Adrenal gland (tissue), 9 donors: ENCODE measurements at regions not wholly inside any gene's neighbourhood (a gene's known extent, or its start where the extent isn't known, plus 50 kb on each side); places are given as distances from the start of the nearest gene placed in this dataset.

Experiments used
- DNase-seq, 7 donors: peaks; one replicate each; pipeline ENCODE4 v3.0.0-alpha.2; 2019 to 2020
- H3K27ac ChIP-seq, 5 donors: fragments of 200-600 bp; sonication (generic) in 4 of 5; 1 replicate in 3 of 5; 2 replicates in 2 of 5; pipeline versions ENCODE4 v1.5.1 to v1.8.0; 2016 to 2020; ENCODE audit warnings: mild to moderate bottlenecking in 1 of 5
- H3K27me3 ChIP-seq: fragments of 200-600 bp; 2 replicates; pipeline ENCODE4 v1.8.0; 2021
- H3K36me3 ChIP-seq, 2 donors: fragments of 200-600 bp; replicated peaks in 1 of 2; 1 replicate in 1 of 2; 2 replicates in 1 of 2; pipeline versions ENCODE4 v1.5.1 to v1.8.0; 2018 to 2022
- H3K4me1 ChIP-seq, 2 donors: fragments of 200-600 bp; replicated peaks in 1 of 2; 1 replicate in 1 of 2; 2 replicates in 1 of 2; pipeline versions ENCODE4 v1.5.1 to v1.8.0; 2018 to 2021
- H3K4me3 ChIP-seq, 4 donors: fragments of 200-600 bp; sonication (generic) in 3 of 4; one replicate each; pipeline ENCODE4 v1.5.1; 2016 to 2018
- H3K9me3 ChIP-seq, 3 donors: fragments of 200-600 bp; sonication (generic) in 1 of 3; replicated peaks in 1 of 3; 1 replicate in 2 of 3; 2 replicates in 1 of 3; pipeline versions ENCODE4 v1.5.1 to v1.8.0; 2016 to 2021
- CTCF ChIP-seq, 6 experiments: fragments of 450-650 bp in 4 of 6; fragments of 200-600 bp in 2 of 6; sonication (generic) in 1 of 6; IDR thresholded peaks; 1 replicate in 5 of 6; 2 replicates in 1 of 6; pipeline versions ENCODE4 v1.5.1 to v1.8.0; 2016 to 2021; ENCODE audit warnings: antibody characterized with exemption in 6 of 6, mild to moderate bottlenecking in 2 of 6, moderate library complexity in 1 of 6
- POLR2A ChIP-seq, 2 donors: fragments of 450-650 bp; IDR thresholded peaks; one replicate each; pipeline ENCODE4 v1.6.1; 2017; ENCODE audit warnings: antibody characterized with exemption in 2 of 2, mild to moderate bottlenecking in 2 of 2, moderate library complexity in 1 of 2
- WGBS, 4 donors: extraction: QIAGEN DNeasy Blood & Tissue Kit in 2 of 4; methylation state at CpG; one replicate each; pipeline versions ENCODE4 v1.1.5 to v1.1.7; 2013 to 2017; 5-methylcytosine and 5-hydroxymethylcytosine counted together
- intact Hi-C, 2 donors: fragments of 100-400 bp; cut with DNase I; formaldehyde crosslinking; loops; one replicate each; pipeline versions ENCODE4 v1.14.1 to v1.15.0; 2022 to 2023
- donor health status: healthy with polysubstance abuse.
- donor health status: Bipolar disorder and iron deficiency.
- donor health status: DM: yes; HTN: yes; CAD: no.
- donor health status: DM: no; HTN: no; CAD: no.
- donor health status: DM: no; HTN: no; CAD: no.

- H3K27me3 ChIP-seq: no peaks in the 10 kb centered on the region
- 83 to 92% (median 89%) methylated on average over 5 of the region's 5 CpGs for WGBS, 4 donors
- H3K4me3 ChIP-seq: no peak overlapping the region
- H3K27ac ChIP-seq: no peak overlapping the region
- TF ChIP-seq CTCF (IDR thresholded peaks at IDR 0.05) (no peak), POLR2A (IDR thresholded peaks at IDR 0.05) (no peak)
- intact Hi-C loops: no loop called here
- H3K36me3 ChIP-seq: no peaks in the 10 kb centered on the region
- no peak for DNase-seq
- no peaks in the 10 kb centered on the region for H3K9me3 ChIP-seq
- no peaks in the 10 kb centered on the region for H3K4me1 ChIP-seq
These were observed 292.4 kb upstream of the NPSR1 start for GRCh38 chr7:34365611-34366010.

GRCh38 chr7:34371922-34372321 is 286.1 kb upstream of the NPSR1 start:
- intact Hi-C loops: no loop called here
- no peak overlapping the region for H3K27ac ChIP-seq
- TF ChIP-seq POLR2A (IDR thresholded peaks at IDR 0.05): no peak
- TF ChIP-seq CTCF (IDR thresholded peaks at IDR 0.05): no peak
- no peaks in the 10 kb centered on the region for H3K36me3 ChIP-seq
- H3K4me1 ChIP-seq: no peaks in the 10 kb centered on the region
- no peaks in the 10 kb centered on the region for H3K27me3 ChIP-seq
- WGBS, 4 donors: 70 to 77% (median 72%) methylated on average over 4 of the region's 4 CpGs
- DNase-seq: no peak
- H3K9me3 ChIP-seq: no peaks in the 10 kb centered on the region
- no peak overlapping the region for H3K4me3 ChIP-seq

- DNase-seq: no peak
- H3K4me1 ChIP-seq: no peaks in the 10 kb centered on the region
- H3K27ac ChIP-seq: no peak overlapping the region
- no peaks in the 10 kb centered on the region for H3K36me3 ChIP-seq
- H3K4me3 ChIP-seq: no peak overlapping the region
- no peak for TF ChIP-seq POLR2A (IDR thresholded peaks at IDR 0.05)
- no peak for TF ChIP-seq CTCF (IDR thresholded peaks at IDR 0.05)
- WGBS, 4 donors: 45 to 60% (median 54%) methylated on average over 1 of the region's 1 CpG
- intact Hi-C loops: no loop called here
- H3K9me3 ChIP-seq: no peaks in the 10 kb centered on the region
- H3K27me3 ChIP-seq: no peaks in the 10 kb centered on the region
These were observed 284.1 kb upstream of the NPSR1 start for GRCh38 chr7:34373940-34374339.

GRCh38 chr7:34382166-34382893 is 275.7 kb upstream of the NPSR1 start:
- H3K9me3 ChIP-seq: peaks cover 0 to 4% (median 0%) of the 10 kb centered on the region in 3 donors

More at GRCh38 chr7:34382166-34382893, 275.7 kb upstream of the NPSR1 start:
- WGBS, 4 donors: 73 to 82% (median 80%) methylated on average over 4 of the region's 4 CpGs
- H3K36me3 ChIP-seq: no peaks in the 10 kb centered on the region
- H3K4me3 ChIP-seq: no peak overlapping the region
- TF ChIP-seq POLR2A (IDR thresholded peaks at IDR 0.05) (no peak), CTCF (IDR thresholded peaks at IDR 0.05) (no peak)
- no peak overlapping the region for H3K27ac ChIP-seq
- no peak for DNase-seq
- H3K4me1 ChIP-seq: no peaks in the 10 kb centered on the region
- intact Hi-C loops: no loop called here
- H3K27me3 ChIP-seq: no peaks in the 10 kb centered on the region
